ENCODE measurements at regions not wholly inside any gene's neighbourhood (a gene's known extent, or its start where the extent isn't known, plus 50 kb on each side); places are given as distances from the start of the nearest gene placed in this dataset.

DNA sequence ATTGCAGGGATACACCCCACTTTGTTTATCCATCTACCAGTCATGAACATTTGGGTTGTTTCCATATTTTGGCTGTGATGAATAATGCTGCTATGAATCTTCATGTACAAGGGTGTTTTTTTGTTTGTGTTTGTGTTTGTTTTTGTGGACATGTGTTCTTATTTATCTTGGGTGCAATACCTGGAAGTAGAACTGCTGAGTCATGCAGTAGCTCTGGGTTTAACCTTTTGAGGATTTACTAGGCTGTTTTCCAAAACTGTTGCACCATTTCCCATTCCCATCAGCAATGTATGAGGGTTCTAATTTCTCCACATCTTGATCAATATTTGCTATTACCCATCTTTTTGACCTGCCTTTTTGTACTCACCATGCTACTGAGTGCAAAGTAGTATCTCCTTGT lies 140.0 kb upstream of the CYP1B1 start (continued):
- TF ChIP-seq, protein P1, sequence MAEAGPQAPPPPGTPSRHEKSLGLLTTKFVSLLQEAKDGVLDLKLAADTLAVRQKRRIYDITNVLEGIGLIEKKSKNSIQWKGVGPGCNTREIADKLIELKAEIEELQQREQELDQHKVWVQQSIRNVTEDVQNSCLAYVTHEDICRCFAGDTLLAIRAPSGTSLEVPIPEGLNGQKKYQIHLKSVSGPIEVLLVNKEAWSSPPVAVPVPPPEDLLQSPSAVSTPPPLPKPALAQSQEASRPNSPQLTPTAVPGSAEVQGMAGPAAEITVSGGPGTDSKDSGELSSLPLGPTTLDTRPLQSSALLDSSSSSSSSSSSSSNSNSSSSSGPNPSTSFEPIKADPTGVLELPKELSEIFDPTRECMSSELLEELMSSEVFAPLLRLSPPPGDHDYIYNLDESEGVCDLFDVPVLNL (CRISPR knock-in tag; IDR thresholded peaks at IDR 0.05; ENCODE audit: borderline replicate concordance, low read depth): no peak
- no peak for TF ChIP-seq GTF2I (CRISPR knock-in tag; conservative IDR thresholded peaks at IDR 0.05)
- no peak for TF ChIP-seq ATF1 (CRISPR knock-in tag; IDR thresholded peaks at IDR 0.05)
- TF ChIP-seq ZNF263 (CRISPR knock-in tag; IDR thresholded peaks at IDR 0.05; ENCODE audit: low read depth): no peak
- TF ChIP-seq ZNF423 (CRISPR knock-in tag; IDR thresholded peaks at IDR 0.05): no peak
- TF ChIP-seq, protein P2, sequence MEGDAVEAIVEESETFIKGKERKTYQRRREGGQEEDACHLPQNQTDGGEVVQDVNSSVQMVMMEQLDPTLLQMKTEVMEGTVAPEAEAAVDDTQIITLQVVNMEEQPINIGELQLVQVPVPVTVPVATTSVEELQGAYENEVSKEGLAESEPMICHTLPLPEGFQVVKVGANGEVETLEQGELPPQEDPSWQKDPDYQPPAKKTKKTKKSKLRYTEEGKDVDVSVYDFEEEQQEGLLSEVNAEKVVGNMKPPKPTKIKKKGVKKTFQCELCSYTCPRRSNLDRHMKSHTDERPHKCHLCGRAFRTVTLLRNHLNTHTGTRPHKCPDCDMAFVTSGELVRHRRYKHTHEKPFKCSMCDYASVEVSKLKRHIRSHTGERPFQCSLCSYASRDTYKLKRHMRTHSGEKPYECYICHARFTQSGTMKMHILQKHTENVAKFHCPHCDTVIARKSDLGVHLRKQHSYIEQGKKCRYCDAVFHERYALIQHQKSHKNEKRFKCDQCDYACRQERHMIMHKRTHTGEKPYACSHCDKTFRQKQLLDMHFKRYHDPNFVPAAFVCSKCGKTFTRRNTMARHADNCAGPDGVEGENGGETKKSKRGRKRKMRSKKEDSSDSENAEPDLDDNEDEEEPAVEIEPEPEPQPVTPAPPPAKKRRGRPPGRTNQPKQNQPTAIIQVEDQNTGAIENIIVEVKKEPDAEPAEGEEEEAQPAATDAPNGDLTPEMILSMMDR (IDR thresholded peaks at IDR 0.05): no peak
- TF ChIP-seq, protein P3, sequence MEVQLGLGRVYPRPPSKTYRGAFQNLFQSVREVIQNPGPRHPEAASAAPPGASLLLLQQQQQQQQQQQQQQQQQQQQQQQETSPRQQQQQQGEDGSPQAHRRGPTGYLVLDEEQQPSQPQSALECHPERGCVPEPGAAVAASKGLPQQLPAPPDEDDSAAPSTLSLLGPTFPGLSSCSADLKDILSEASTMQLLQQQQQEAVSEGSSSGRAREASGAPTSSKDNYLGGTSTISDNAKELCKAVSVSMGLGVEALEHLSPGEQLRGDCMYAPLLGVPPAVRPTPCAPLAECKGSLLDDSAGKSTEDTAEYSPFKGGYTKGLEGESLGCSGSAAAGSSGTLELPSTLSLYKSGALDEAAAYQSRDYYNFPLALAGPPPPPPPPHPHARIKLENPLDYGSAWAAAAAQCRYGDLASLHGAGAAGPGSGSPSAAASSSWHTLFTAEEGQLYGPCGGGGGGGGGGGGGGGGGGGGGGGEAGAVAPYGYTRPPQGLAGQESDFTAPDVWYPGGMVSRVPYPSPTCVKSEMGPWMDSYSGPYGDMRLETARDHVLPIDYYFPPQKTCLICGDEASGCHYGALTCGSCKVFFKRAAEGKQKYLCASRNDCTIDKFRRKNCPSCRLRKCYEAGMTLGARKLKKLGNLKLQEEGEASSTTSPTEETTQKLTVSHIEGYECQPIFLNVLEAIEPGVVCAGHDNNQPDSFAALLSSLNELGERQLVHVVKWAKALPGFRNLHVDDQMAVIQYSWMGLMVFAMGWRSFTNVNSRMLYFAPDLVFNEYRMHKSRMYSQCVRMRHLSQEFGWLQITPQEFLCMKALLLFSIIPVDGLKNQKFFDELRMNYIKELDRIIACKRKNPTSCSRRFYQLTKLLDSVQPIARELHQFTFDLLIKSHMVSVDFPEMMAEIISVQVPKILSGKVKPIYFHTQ (CRISPR knock-in tag; IDR thresholded peaks at IDR 0.05): no peak
- TF ChIP-seq JUN (CRISPR knock-in tag; IDR thresholded peaks at IDR 0.05): no peak

DNA sequence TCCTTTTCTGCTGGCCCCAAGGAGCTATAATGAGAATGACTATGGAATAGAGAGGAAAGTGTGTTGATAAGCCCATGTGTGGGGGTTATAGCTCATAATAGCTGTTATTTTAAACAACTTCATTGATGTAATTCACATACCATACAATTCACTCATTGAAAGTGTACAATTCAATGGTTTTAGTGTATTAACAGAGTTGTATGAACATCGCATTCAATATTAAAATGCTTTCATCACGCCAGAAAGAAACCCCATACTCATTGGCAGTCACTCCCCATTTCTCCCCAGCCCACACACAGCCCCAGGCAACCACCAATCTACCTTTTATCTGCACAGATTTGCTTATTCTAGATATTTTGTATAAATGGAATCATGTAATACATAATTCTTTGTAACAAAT lies 139.6 kb upstream of the CYP1B1 start:
- DNase-seq (ENCODE audit: low spot score): no peak
- no peak for ATAC-seq
- ChIA-PET CTCF (interaction anchor here (0.9 kb wide), 1 partner anchor 59 kb away, joined by 5 read pairs; no protein-coding TSS in a partner anchor), POLR2A (no interaction called here)
- no peaks in the 10 kb centered on the region for H3K4me1 Mint-ChIP-seq
- H3K27me3 Mint-ChIP-seq (ENCODE audit: low read depth): peaks cover 5% of the 10 kb centered on the region
- peaks cover 21% of the 10 kb centered on the region for H3K9me3 Mint-ChIP-seq
- no peak overlapping the region for H3K4me3 Mint-ChIP-seq
- TF ChIP-seq, protein P4, sequence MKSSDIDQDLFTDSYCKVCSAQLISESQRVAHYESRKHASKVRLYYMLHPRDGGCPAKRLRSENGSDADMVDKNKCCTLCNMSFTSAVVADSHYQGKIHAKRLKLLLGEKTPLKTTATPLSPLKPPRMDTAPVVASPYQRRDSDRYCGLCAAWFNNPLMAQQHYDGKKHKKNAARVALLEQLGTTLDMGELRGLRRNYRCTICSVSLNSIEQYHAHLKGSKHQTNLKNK (CRISPR knock-in tag; IDR thresholded peaks at IDR 0.05): no peak
- TF ChIP-seq ETV6 (CRISPR knock-in tag; IDR thresholded peaks at IDR 0.05) (no peak), MYBL2 (CRISPR knock-in tag; IDR thresholded peaks at IDR 0.05) (no peak), SMAD4 (CRISPR knock-in tag; IDR thresholded peaks at IDR 0.05) (no peak)
- TF ChIP-seq, protein P5, sequence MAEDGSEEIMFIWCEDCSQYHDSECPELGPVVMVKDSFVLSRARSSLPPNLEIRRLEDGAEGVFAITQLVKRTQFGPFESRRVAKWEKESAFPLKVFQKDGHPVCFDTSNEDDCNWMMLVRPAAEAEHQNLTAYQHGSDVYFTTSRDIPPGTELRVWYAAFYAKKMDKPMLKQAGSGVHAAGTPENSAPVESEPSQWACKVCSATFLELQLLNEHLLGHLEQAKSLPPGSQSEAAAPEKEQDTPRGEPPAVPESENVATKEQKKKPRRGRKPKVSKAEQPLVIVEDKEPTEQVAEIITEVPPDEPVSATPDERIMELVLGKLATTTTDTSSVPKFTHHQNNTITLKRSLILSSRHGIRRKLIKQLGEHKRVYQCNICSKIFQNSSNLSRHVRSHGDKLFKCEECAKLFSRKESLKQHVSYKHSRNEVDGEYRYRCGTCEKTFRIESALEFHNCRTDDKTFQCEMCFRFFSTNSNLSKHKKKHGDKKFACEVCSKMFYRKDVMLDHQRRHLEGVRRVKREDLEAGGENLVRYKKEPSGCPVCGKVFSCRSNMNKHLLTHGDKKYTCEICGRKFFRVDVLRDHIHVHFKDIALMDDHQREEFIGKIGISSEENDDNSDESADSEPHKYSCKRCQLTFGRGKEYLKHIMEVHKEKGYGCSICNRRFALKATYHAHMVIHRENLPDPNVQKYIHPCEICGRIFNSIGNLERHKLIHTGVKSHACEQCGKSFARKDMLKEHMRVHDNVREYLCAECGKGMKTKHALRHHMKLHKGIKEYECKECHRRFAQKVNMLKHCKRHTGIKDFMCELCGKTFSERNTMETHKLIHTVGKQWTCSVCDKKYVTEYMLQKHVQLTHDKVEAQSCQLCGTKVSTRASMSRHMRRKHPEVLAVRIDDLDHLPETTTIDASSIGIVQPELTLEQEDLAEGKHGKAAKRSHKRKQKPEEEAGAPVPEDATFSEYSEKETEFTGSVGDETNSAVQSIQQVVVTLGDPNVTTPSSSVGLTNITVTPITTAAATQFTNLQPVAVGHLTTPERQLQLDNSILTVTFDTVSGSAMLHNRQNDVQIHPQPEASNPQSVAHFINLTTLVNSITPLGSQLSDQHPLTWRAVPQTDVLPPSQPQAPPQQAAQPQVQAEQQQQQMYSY (CRISPR knock-in tag; IDR thresholded peaks at IDR 0.05): no peak
- TF ChIP-seq, protein P6, sequence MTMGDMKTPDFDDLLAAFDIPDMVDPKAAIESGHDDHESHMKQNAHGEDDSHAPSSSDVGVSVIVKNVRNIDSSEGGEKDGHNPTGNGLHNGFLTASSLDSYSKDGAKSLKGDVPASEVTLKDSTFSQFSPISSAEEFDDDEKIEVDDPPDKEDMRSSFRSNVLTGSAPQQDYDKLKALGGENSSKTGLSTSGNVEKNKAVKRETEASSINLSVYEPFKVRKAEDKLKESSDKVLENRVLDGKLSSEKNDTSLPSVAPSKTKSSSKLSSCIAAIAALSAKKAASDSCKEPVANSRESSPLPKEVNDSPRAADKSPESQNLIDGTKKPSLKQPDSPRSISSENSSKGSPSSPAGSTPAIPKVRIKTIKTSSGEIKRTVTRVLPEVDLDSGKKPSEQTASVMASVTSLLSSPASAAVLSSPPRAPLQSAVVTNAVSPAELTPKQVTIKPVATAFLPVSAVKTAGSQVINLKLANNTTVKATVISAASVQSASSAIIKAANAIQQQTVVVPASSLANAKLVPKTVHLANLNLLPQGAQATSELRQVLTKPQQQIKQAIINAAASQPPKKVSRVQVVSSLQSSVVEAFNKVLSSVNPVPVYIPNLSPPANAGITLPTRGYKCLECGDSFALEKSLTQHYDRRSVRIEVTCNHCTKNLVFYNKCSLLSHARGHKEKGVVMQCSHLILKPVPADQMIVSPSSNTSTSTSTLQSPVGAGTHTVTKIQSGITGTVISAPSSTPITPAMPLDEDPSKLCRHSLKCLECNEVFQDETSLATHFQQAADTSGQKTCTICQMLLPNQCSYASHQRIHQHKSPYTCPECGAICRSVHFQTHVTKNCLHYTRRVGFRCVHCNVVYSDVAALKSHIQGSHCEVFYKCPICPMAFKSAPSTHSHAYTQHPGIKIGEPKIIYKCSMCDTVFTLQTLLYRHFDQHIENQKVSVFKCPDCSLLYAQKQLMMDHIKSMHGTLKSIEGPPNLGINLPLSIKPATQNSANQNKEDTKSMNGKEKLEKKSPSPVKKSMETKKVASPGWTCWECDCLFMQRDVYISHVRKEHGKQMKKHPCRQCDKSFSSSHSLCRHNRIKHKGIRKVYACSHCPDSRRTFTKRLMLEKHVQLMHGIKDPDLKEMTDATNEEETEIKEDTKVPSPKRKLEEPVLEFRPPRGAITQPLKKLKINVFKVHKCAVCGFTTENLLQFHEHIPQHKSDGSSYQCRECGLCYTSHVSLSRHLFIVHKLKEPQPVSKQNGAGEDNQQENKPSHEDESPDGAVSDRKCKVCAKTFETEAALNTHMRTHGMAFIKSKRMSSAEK (CRISPR knock-in tag; IDR thresholded peaks at IDR 0.05; ENCODE audit: borderline replicate concordance): no peak
- TF ChIP-seq, protein P7, sequence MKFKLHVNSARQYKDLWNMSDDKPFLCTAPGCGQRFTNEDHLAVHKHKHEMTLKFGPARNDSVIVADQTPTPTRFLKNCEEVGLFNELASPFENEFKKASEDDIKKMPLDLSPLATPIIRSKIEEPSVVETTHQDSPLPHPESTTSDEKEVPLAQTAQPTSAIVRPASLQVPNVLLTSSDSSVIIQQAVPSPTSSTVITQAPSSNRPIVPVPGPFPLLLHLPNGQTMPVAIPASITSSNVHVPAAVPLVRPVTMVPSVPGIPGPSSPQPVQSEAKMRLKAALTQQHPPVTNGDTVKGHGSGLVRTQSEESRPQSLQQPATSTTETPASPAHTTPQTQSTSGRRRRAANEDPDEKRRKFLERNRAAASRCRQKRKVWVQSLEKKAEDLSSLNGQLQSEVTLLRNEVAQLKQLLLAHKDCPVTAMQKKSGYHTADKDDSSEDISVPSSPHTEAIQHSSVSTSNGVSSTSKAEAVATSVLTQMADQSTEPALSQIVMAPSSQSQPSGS (CRISPR knock-in tag; IDR thresholded peaks at IDR 0.05; ENCODE audit: borderline replicate concordance, low read depth): no peak
- no peaks in the 10 kb centered on the region for H3K36me3 Mint-ChIP-seq
- H3K27ac Mint-ChIP-seq: no peak overlapping the region
